ENCODE measurements at regions not wholly inside any gene's neighbourhood (a gene's known extent, or its start where the extent isn't known, plus 50 kb on each side); places are given as distances from the start of the nearest gene placed in this dataset.

DNA sequence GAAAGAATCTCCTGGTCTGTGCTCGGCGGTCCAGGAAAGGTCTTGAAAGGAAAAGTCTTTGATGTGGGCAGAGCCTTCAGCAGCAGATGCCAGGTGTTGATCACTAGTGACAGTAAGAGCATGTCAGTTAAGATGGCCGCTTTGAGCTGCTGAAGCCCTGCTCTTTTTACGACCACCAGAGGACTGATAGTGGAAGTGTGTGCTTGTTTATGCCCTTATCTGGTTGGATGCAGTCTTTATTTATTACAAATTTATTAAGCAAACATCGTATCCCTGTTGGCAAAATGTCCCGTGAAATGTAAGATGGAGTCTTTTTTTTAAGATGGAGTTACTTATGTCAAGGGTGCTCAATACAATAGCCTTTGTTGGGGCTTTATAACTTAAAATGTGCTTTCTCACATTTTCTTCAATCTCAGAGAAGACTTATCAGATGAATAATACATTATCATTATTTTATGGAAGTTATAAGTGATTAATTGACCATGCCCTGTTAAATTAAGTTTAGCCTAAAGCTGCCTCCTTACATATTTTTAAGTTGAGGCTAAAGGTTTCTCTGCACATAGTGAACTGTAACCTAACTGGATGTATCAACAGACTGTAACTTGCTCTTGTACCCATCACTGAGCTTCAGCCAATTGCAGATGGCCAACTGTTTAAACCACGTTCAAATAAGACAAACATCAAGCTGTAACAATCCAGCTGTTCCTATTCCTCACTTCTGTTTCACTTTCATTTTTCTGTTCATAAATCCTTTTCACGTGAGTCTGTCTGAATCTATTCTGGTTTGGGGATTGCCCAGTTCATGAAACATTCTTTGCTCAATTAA, 97.4 kb upstream of the PIK3CG start:
- Histone ChIP-seq H3T11ph (ENCODE audit: low read length) (no peak overlapping the region), H3K27ac (ENCODE audit: insufficient read length, low read depth, low read length) (no peak overlapping the region), H2AFZ (ENCODE audit: low read length) (no peak overlapping the region), H4K8ac (replicated peaks; ENCODE audit: insufficient read length, low read depth, low read length) (no peak overlapping the region), H2BK120ac (ENCODE audit: low read depth, low read length, poor library complexity, severe bottlenecking) (no peak overlapping the region), H2BK5ac (ENCODE audit: insufficient read length, low read length) (no peak overlapping the region), H2BK12ac (ENCODE audit: insufficient read length, low read depth, low read length) (no peak overlapping the region), H2BK15ac (ENCODE audit: low read depth, low read length) (no peak overlapping the region), H3K9me3 (ENCODE audit: control insufficient read depth, low read depth, low read length) (no peaks in the 10 kb centered on the region), H3K27me3 (ENCODE audit: insufficient read depth, low read length) (no peaks in the 10 kb centered on the region), H3K56ac (ENCODE audit: insufficient read length, low read depth, low read length) (no peak overlapping the region), H3K4me2 (ENCODE audit: insufficient read depth, insufficient read length, low read length) (no peak overlapping the region), H3K4me1 (ENCODE audit: insufficient read depth, low read length) (no peaks in the 10 kb centered on the region), H3K14ac (ENCODE audit: insufficient read depth, low read length) (no peak overlapping the region), H3K79me2 (ENCODE audit: insufficient read depth, low read length) (no peaks in the 10 kb centered on the region), H2AK5ac (ENCODE audit: insufficient read length, low read length) (no peak overlapping the region), H4K5ac (ENCODE audit: insufficient read length, low read depth, low read length) (no peak overlapping the region), H4K20me1 (ENCODE audit: control insufficient read depth, insufficient read depth, insufficient read length) (no peaks in the 10 kb centered on the region), H3K23ac (ENCODE audit: insufficient read length, low read depth, low read length) (no peak overlapping the region), H3K79me1 (ENCODE audit: insufficient read depth, low read depth, low read length, poor library complexity, severe bottlenecking) (no peaks in the 10 kb centered on the region), H4K91ac (ENCODE audit: insufficient read length, low read depth, low read length) (no peak overlapping the region), H3K18ac (ENCODE audit: insufficient read length, low read depth, low read length) (no peak overlapping the region), H2BK20ac (ENCODE audit: low read depth, low read length, poor library complexity, severe bottlenecking) (no peak overlapping the region), H3K23me2 (ENCODE audit: insufficient read length, low read depth, low read length, poor library complexity, severe bottlenecking) (no peaks in the 10 kb centered on the region), H3K9ac (ENCODE audit: extremely low read depth, insufficient read length, low read length) (no peak overlapping the region), H3K4ac (ENCODE audit: low read depth, low read length) (no peak overlapping the region)
- no CpG with 5 or more reads among the region's 8 CpGs for WGBS (ENCODE audit: extremely low coverage, insufficient read length, low lambda C conversion rate)
- Mint-ChIP-seq H3K27me3 (ENCODE audit: low read depth) (no peaks in the 10 kb centered on the region; the same call in 1 of the 2 replicates), H3K9me3 (no peaks in the 10 kb centered on the region), H3K4me1 (no peaks in the 10 kb centered on the region), H3K4me3 (no peak overlapping the region), H3K36me3 (ENCODE audit: insufficient read depth in 1 of 3, low read depth in 3 of 3) (no peaks in the 10 kb centered on the region), H3K27ac (no peak overlapping the region; a peak in 1 of 7 replicates)
- no peak for DNase-seq
- TF ChIP-seq, protein P1, sequence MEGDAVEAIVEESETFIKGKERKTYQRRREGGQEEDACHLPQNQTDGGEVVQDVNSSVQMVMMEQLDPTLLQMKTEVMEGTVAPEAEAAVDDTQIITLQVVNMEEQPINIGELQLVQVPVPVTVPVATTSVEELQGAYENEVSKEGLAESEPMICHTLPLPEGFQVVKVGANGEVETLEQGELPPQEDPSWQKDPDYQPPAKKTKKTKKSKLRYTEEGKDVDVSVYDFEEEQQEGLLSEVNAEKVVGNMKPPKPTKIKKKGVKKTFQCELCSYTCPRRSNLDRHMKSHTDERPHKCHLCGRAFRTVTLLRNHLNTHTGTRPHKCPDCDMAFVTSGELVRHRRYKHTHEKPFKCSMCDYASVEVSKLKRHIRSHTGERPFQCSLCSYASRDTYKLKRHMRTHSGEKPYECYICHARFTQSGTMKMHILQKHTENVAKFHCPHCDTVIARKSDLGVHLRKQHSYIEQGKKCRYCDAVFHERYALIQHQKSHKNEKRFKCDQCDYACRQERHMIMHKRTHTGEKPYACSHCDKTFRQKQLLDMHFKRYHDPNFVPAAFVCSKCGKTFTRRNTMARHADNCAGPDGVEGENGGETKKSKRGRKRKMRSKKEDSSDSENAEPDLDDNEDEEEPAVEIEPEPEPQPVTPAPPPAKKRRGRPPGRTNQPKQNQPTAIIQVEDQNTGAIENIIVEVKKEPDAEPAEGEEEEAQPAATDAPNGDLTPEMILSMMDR (conservative IDR thresholded peaks at IDR 0.05), result no peak
